Thymus (tissue), 11 donors: ENCODE measurements at regions not wholly inside any gene's neighbourhood (a gene's known extent, or its start where the extent isn't known, plus 50 kb on each side); places are given as distances from the start of the nearest gene placed in this dataset.

Experiments used
- DNase-seq, 9 donors: peaks; one replicate each; pipeline ENCODE4 v3.0.0-alpha.2; 2013; ENCODE audit warnings: low spot score in 9 of 9, low read depth in 6 of 9, missing footprints in 1 of 9
- H3K27ac ChIP-seq, 2 donors: one replicate each; pipeline ENCODE4 v1.5.1; 2013; ENCODE audit warnings: control low read depth in 1 of 2, low read depth in 1 of 2, low read length in 1 of 2, mild to moderate bottlenecking in 1 of 2, moderate library complexity in 1 of 2
- H3K27me3 ChIP-seq, 2 donors: one replicate each; pipeline ENCODE4 v1.5.1; 2013; ENCODE audit warnings: low read length in 1 of 2; ENCODE audit not compliant: control insufficient read depth in 2 of 2, insufficient read depth in 1 of 2
- H3K36me3 ChIP-seq, 2 donors: one replicate each; pipeline ENCODE4 v1.5.1; 2013; ENCODE audit warnings: low read length in 1 of 2, mild to moderate bottlenecking in 1 of 2, moderate library complexity in 1 of 2; ENCODE audit not compliant: control insufficient read depth in 2 of 2, insufficient read depth in 2 of 2
- H3K4me1 ChIP-seq, 2 donors: one replicate each; pipeline ENCODE4 v1.5.1; 2013; ENCODE audit warnings: low read length in 2 of 2; ENCODE audit not compliant: control insufficient read depth in 2 of 2, insufficient read depth in 2 of 2
- H3K4me3 ChIP-seq, 2 donors: one replicate each; pipeline ENCODE4 v1.5.1; 2013; ENCODE audit warnings: low read length in 2 of 2, control low read depth in 1 of 2, mild to moderate bottlenecking in 1 of 2
- H3K9me3 ChIP-seq, 2 donors: one replicate each; pipeline ENCODE4 v1.5.1; 2013; ENCODE audit warnings: low read length in 1 of 2, mild to moderate bottlenecking in 1 of 2; ENCODE audit not compliant: control insufficient read depth in 2 of 2, insufficient read depth in 1 of 2
- WGBS: extraction: QIAGEN DNeasy Blood & Tissue Kit; methylation state at CpG from one replicate; pipeline ENCODE4 v1.1.7; 2013; 5-methylcytosine and 5-hydroxymethylcytosine counted together
- donor health status: healthy.

DNA sequence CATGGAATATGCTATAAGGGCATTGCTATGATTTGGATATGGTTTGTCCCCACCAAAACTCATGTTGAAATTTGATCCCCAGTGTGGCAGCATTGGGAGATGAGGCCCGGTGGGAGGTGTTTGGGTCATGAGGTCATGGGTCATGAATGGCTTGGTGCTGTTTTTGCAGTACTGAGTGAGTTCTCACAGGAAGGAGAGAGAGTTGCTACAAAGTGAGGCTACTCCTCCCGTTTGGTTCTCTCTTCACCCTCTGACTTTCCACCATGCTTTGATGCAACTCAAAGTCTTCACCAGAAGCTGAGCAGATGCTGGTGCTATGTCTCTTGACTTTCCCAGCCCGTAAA lies 388.1 kb upstream of the TMPO start:
- Histone ChIP-seq H3K27me3 (no peaks in the 10 kb centered on the region), H3K4me1 (no peaks in the 10 kb centered on the region), H3K9me3 (no peaks in the 10 kb centered on the region), H3K36me3 (no peaks in the 10 kb centered on the region), H3K4me3 (no peak overlapping the region), H3K27ac (no peak overlapping the region)
- WGBS: 52% methylated on average over 3 of the region's 3 CpGs
- DNase-seq: no peak

DNA sequence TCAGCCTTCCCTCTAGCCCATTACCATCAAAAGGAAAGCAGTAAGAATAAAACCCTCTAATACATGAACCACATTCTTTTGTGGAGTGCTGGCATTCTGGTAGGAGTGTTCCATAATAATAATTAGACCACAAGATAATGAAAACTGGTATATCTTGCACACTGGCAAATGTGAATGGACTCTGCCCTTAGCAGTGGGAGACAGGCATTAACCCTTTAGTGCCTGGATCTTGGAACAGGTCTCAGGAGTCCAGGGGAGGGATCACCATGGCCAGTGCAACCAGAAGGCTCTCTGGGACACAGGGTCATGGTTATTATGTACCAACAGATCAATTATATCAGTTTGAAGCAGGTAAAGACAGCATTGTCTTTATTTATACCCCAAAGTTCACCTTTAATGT lies 387.5 kb upstream of the TMPO start:
- Histone ChIP-seq H3K36me3 (no peaks in the 10 kb centered on the region), H3K9me3 (no peaks in the 10 kb centered on the region), H3K4me1 (no peaks in the 10 kb centered on the region), H3K27ac (no peak overlapping the region), H3K27me3 (no peaks in the 10 kb centered on the region), H3K4me3 (no peak overlapping the region)
- no peak for DNase-seq

DNA sequence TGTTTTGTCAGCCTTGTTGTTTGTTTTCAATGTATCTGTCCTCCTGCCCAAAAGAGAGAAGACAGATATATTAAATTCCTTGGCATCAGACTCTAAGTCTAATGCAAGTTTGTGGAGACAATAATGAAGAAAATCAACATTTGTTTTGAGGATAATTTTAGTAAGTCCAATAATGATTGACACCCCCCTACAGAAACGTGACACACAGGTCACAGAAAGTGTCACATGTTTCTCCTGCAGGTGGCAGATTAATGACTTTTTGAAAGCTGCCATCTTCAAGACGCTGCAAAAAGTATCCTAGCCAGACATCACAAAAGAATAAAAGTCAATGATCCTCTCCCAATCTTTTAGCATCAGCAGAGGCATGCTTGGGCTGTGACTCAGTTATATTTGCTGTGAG lies 378.8 kb upstream of the TMPO start:
- no peak for DNase-seq
- 68% methylated on average over 2 of the region's 2 CpGs for WGBS
- no peaks in the 10 kb centered on the region for H3K36me3 ChIP-seq
- no peaks in the 10 kb centered on the region for H3K27me3 ChIP-seq
- no peak overlapping the region for H3K4me3 ChIP-seq
- H3K4me1 ChIP-seq: no peaks in the 10 kb centered on the region
- no peaks in the 10 kb centered on the region for H3K9me3 ChIP-seq
- no peak overlapping the region for H3K27ac ChIP-seq

DNA sequence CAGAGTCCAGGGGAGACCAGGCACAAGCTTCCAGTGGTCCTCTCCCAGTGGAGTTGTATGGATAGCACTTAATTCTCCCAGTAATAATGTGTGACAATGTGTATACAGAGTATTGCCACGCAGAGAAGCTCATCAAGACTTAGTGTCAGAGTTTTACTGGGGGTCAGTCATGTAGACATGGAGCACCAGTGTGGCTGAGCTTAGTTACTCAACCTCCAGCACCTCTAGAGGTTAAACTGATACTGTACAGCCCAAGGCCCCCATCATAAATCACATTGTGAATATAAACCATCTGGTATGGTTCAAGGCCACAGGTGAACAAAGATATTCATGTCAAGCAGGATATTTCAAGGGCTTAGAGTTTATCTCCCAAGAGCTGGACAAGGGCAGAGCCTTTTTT lies 378.1 kb upstream of the TMPO start:
- Histone ChIP-seq H3K9me3 (no peaks in the 10 kb centered on the region), H3K4me3 (no peak overlapping the region), H3K36me3 (no peaks in the 10 kb centered on the region), H3K4me1 (no peaks in the 10 kb centered on the region), H3K27me3 (no peaks in the 10 kb centered on the region), H3K27ac (no peak overlapping the region)
- 85% methylated on average over 1 of the region's 1 CpG for WGBS
- no peak for DNase-seq

DNA sequence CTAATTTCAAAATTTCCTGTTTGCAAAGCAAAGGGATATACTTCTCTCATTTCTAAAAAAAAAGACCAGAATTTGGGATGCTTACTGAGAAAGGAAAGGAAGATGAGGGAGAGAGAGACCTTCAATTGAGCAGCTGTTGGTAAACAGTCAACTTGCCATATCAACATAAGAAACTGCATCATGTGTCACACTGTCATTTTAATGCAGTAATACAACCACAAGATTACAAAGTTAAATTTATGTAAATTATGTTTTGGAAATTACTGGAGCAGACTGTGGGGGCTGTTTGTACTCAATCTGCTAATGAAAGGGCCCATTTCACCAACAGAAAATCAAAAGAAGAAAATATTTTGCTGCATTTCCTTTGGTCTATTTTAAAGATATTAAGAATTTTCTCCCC lies 370.4 kb upstream of the TMPO start:
- no peak overlapping the region for H3K4me3 ChIP-seq
- no peaks in the 10 kb centered on the region for H3K36me3 ChIP-seq
- H3K9me3 ChIP-seq: no peaks in the 10 kb centered on the region
- H3K27ac ChIP-seq: no peak overlapping the region
- H3K4me1 ChIP-seq: no peaks in the 10 kb centered on the region
- H3K27me3 ChIP-seq: no peaks in the 10 kb centered on the region
- DNase-seq: no peak

DNA sequence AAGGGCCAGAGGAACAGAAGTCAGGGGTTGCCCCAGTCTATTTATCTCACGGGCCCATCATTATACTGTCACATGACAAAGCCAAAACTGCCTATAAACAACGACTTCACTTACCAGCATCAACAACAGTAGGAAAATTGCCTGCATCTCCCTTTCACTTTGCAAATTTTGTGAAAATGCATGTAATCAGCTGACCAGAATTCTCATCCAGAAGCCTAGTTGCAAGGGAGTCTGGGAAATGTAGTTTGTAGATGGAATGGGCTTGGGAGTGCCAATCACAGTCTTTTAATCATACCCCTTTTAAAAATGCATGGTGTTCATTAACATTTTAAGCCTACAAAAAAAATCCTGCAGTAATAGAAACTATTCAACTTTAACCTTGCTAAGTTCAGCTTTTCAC lies 369.3 kb upstream of the TMPO start:
- no peak for DNase-seq
- Histone ChIP-seq H3K9me3 (no peaks in the 10 kb centered on the region), H3K36me3 (no peaks in the 10 kb centered on the region), H3K27ac (no peak overlapping the region), H3K27me3 (no peaks in the 10 kb centered on the region), H3K4me3 (no peak overlapping the region), H3K4me1 (no peaks in the 10 kb centered on the region)
- 89% methylated on average over 2 of the region's 2 CpGs for WGBS

DNA sequence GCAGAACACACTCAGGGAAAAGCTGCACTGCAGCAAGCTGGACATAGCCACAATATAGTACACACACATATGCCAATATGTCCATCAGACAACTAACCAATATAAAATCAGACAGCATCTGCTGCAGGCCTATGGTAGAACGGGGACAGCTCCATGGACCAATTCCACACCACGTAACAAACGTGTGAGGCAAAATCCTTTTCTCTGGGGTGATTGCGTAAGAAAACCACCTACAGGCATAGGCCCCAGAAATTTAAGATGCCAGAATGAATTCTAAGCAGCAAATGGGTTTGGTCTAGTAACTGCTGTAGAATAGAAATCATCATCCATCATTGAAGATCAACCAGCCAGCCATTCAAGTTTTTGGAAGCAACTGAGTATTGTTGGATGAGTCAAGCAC lies 368.9 kb upstream of the TMPO start:
- no peaks in the 10 kb centered on the region for H3K9me3 ChIP-seq
- DNase-seq: no peak
- WGBS: 81% methylated on average over 4 of the region's 4 CpGs

DNA sequence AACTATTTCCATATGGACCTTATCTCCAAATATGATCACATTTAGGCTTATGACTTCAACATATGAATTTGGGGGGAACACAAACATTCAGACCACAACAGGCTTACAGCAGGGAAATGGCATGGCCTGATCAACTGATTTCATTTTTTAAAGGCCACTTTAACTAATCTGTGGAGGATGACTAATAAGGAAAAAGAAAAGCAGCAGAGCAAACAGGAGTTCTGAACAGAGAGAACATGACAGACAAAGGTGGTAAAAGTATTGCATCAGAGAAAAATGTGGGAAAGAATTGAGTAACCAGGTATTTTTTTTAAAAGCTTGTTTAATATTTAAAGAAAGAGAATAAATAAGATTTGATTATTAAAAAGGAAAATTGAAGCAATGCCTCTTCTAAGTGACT lies 366.1 kb upstream of the TMPO start:
- Histone ChIP-seq H3K9me3 (no peaks in the 10 kb centered on the region), H3K4me3 (no peak overlapping the region), H3K27me3 (no peaks in the 10 kb centered on the region), H3K4me1 (no peaks in the 10 kb centered on the region), H3K36me3 (no peaks in the 10 kb centered on the region), H3K27ac (no peak overlapping the region)
- DNase-seq: no peak

More for the DNA sequence above, 368.9 kb upstream of the TMPO start:
- no peaks in the 10 kb centered on the region for H3K4me1 ChIP-seq
- no peak overlapping the region for H3K4me3 ChIP-seq
- H3K27me3 ChIP-seq: no peaks in the 10 kb centered on the region
- H3K36me3 ChIP-seq: no peaks in the 10 kb centered on the region
- no peak overlapping the region for H3K27ac ChIP-seq

DNA sequence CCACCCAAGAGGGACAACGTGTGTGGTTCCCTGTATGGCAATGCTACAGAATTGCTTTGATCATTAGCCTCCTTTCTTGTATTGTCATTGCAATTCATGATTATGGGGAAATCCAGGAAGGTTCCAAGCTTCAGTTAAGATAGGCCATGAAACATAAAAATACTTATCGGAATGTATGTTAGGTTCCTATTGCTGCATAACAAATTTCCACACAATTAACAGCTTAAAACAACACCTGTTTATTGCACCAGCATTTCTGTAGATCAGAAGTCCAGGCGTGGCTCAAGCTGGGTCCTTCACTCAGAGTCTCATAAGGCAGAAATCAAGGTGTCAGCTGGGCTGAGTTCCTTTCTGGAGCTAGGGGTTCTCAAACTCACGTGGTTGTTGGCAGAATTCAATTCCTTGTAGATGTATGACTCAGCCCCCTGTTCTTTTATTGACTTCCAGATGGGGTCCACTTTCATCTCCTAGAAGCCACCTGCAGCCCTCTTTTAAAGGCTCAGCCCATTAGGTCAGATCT lies 365.6 kb upstream of the TMPO start:
- 86% methylated on average over 4 of the region's 4 CpGs for WGBS
- H3K4me3 ChIP-seq: no peak overlapping the region
- no peaks in the 10 kb centered on the region for H3K4me1 ChIP-seq
- H3K27me3 ChIP-seq: no peaks in the 10 kb centered on the region
- DNase-seq: no peak
- no peak overlapping the region for H3K27ac ChIP-seq
- H3K9me3 ChIP-seq: no peaks in the 10 kb centered on the region
- H3K36me3 ChIP-seq: no peaks in the 10 kb centered on the region

DNA sequence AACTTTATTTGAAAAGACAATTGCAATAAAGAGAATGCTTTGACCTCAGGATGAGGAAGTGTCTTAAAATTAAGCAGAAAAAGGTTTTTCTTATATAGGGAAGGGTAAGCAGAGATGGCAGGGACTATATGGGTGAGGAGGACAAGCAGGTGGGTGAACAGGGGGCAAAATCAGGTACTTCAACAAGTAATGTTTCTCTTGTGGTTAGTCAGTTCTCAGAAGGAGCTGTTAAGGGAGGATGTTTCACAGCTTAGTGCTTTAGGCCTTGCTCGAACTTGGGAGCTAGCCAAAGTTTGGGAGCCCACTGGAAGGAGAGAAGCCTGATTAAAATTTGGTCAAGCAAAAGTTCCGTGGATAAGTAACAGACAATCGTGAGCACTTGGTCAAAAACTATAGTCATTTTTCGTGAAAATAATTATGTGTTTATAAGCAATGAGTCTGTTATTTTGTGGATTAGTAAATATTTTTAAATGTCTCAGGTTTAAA lies 364.2 kb upstream of the TMPO start:
- H3K4me1 ChIP-seq: no peaks in the 10 kb centered on the region
- no peak overlapping the region for H3K4me3 ChIP-seq
- no peaks in the 10 kb centered on the region for H3K27me3 ChIP-seq
- no peak overlapping the region for H3K27ac ChIP-seq
- H3K36me3 ChIP-seq: no peaks in the 10 kb centered on the region
- no peaks in the 10 kb centered on the region for H3K9me3 ChIP-seq
- 90% methylated on average over 4 of the region's 4 CpGs for WGBS
- DNase-seq: no peak
